ENCODE measurements at regions not wholly inside any gene's neighbourhood (a gene's known extent, or its start where the extent isn't known, plus 50 kb on each side); places are given as distances from the start of the nearest gene placed in this dataset.

GRCh38 chr14:49159081-49159480 lies 427.1 kb downstream of the RPS29 start:
- H3K9me3 Mint-ChIP-seq (ENCODE audit: low read depth) = no peaks in the 10 kb centered on the region
- no peak overlapping the region for H3K4me3 Mint-ChIP-seq (ENCODE audit: unreplicated experiment)

GRCh38 chr14:49139593-49139992 lies 446.6 kb downstream of the RPS29 start:
- no peaks in the 10 kb centered on the region for H3K4me1 Mint-ChIP-seq (ENCODE audit: low read depth)
- no peak overlapping the region for H3K4me3 Mint-ChIP-seq (ENCODE audit: unreplicated experiment)
- H3K27ac Mint-ChIP-seq (ENCODE audit: unreplicated experiment) = no peak overlapping the region
- TF ChIP-seq CTCF (IDR thresholded peaks at IDR 0.05) = no peak
- H3K9me3 Mint-ChIP-seq (ENCODE audit: low read depth) = peaks cover 5% of the 10 kb centered on the region
- H3K27me3 Mint-ChIP-seq (ENCODE audit: low read depth) = peaks cover 3% of the 10 kb centered on the region
- H3K36me3 Mint-ChIP-seq (ENCODE audit: low read depth) = no peaks in the 10 kb centered on the region
- DNase-seq (ENCODE audit: low spot score) = no peak

More at GRCh38 chr14:49159081-49159480, 427.1 kb downstream of the RPS29 start:
- Mint-ChIP-seq H3K27ac (ENCODE audit: unreplicated experiment) (no peak overlapping the region), H3K36me3 (ENCODE audit: low read depth) (no peaks in the 10 kb centered on the region), H3K27me3 (ENCODE audit: low read depth) (no peaks in the 10 kb centered on the region), H3K4me1 (ENCODE audit: low read depth) (no peaks in the 10 kb centered on the region)
- no peak for DNase-seq (ENCODE audit: low spot score)
- no peak for TF ChIP-seq CTCF (IDR thresholded peaks at IDR 0.05)

DNA sequence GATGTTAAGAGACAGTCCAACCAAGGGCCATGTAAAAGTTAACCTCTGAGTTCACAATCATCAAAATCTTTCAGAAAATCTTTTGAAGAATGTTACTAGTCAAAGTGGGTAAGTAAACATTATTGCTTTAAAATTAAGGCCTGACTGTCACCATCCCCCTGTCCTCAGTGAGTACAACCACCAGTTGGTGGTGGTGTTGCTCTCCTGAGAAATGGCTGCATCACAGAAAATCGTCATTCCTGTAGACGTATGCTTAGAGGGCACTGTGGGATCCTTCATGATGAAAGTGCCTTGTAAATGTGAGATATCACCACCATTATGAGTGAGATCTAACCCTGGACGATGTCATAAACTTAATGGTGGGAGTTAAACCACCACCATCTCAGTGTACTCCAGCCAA lies 451.2 kb downstream of the RPS29 start:
- no peak for DNase-seq (ENCODE audit: low spot score)
- no peak for TF ChIP-seq CTCF (IDR thresholded peaks at IDR 0.05)
- Mint-ChIP-seq H3K27me3 (ENCODE audit: low read depth) (no peaks in the 10 kb centered on the region), H3K27ac (ENCODE audit: unreplicated experiment) (no peak overlapping the region), H3K4me3 (ENCODE audit: unreplicated experiment) (no peak overlapping the region), H3K36me3 (ENCODE audit: low read depth) (no peaks in the 10 kb centered on the region), H3K9me3 (ENCODE audit: low read depth) (peaks cover 9% of the 10 kb centered on the region), H3K4me1 (ENCODE audit: low read depth) (no peaks in the 10 kb centered on the region)

- no peaks in the 10 kb centered on the region for H3K4me1 Mint-ChIP-seq (ENCODE audit: low read depth)
- no peaks in the 10 kb centered on the region for H3K27me3 Mint-ChIP-seq (ENCODE audit: low read depth)
- no peak overlapping the region for H3K27ac Mint-ChIP-seq (ENCODE audit: unreplicated experiment)
- peaks cover 3% of the 10 kb centered on the region for H3K9me3 Mint-ChIP-seq (ENCODE audit: low read depth)
- no peak overlapping the region for H3K4me3 Mint-ChIP-seq (ENCODE audit: unreplicated experiment)
- no peaks in the 10 kb centered on the region for H3K36me3 Mint-ChIP-seq (ENCODE audit: low read depth)
- TF ChIP-seq CTCF (IDR thresholded peaks at IDR 0.05) = no peak
- DNase-seq (ENCODE audit: low spot score) = no peak
Observed at GRCh38 chr14:49121246-49121645, 464.9 kb downstream of the RPS29 start.

- Mint-ChIP-seq H3K36me3 (ENCODE audit: low read depth) (no peaks in the 10 kb centered on the region), H3K27me3 (ENCODE audit: low read depth) (peaks cover 2% of the 10 kb centered on the region), H3K27ac (ENCODE audit: unreplicated experiment) (no peak overlapping the region), H3K9me3 (ENCODE audit: low read depth) (no peaks in the 10 kb centered on the region), H3K4me3 (ENCODE audit: unreplicated experiment) (no peak overlapping the region), H3K4me1 (ENCODE audit: low read depth) (no peaks in the 10 kb centered on the region)
- no peak for TF ChIP-seq CTCF (IDR thresholded peaks at IDR 0.05)
- DNase-seq (ENCODE audit: low spot score) = no peak
Observed at GRCh38 chr14:49114161-49114893, 471.9 kb downstream of the RPS29 start.

Measured in chondrocyte (in vitro differentiated cells).